OCI-LY7 (cell line): ENCODE measurements at regions not wholly inside any gene's neighbourhood (a gene's known extent, or its start where the extent isn't known, plus 50 kb on each side); places are given as distances from the start of the nearest gene placed in this dataset.

Experiments
- BruUV-seq: library from RNA; stranded (reverse); fragments of 400-500 nt; replicated peaks from 2 replicates; lab custom pipeline; 2021; lab: Mats Ljungman, UMichigan
- CTCF ChIA-PET: fragments of 300-600 bp; sonication (Branson Sonifier 250); formaldehyde crosslinking; loops from one replicate; lab custom pipeline; 2022; ENCODE audit warnings: antibody characterized with exemption; ENCODE audit not compliant: unreplicated experiment; lab: Charles Lee
- POLR2A ChIA-PET: fragments of 300-600 bp; sonication (Branson Sonifier 250); formaldehyde crosslinking; loops from one replicate; lab custom pipeline; 2022; ENCODE audit warnings: antibody characterized with exemption; lab: Charles Lee
- DNase-seq: peaks from one replicate; pipeline ENCODE4 v3.0.0-alpha.2; 2015; ENCODE audit warnings: low spot score
- H2AFZ ChIP-seq: fragments of 200-600 bp; sonication (generic), shearing (Covaris generic); 2 replicates; pipeline ENCODE4 v1.6.1; 2014; ENCODE audit warnings: mild to moderate bottlenecking, antibody characterized with exemption, low read length, moderate library complexity
- H3K27ac ChIP-seq: fragments of 200-600 bp; sonication (generic); 2 replicates; pipeline ENCODE4 v1.5.1; 2014; ENCODE audit warnings: mixed run types, low read depth, mild to moderate bottlenecking, moderate library complexity, low read length, inconsistent platforms; ENCODE audit not compliant: poor library complexity, severe bottlenecking
- H3K36me3 ChIP-seq: fragments of 200-600 bp; sonication (generic); 2 replicates; pipeline ENCODE4 v1.6.1; 2014; ENCODE audit warnings: mild to moderate bottlenecking, antibody characterized with exemption, low read length, moderate library complexity, mixed read lengths; ENCODE audit not compliant: insufficient read depth
- H3K4me1 ChIP-seq: fragments of 200-600 bp; sonication (generic); 2 replicates; pipeline ENCODE4 v1.5.1; 2014; ENCODE audit warnings: mild to moderate bottlenecking, low read length; ENCODE audit not compliant: insufficient read depth, poor library complexity, severe bottlenecking
- H3K4me2 ChIP-seq: fragments of 200-600 bp; sonication (generic); 2 replicates; pipeline ENCODE4 v1.6.1; 2014; ENCODE audit warnings: mild to moderate bottlenecking, low read length
- H3K4me3 ChIP-seq: fragments of 200-600 bp; sonication (generic); 2 replicates; pipeline ENCODE4 v1.5.1; 2014; ENCODE audit warnings: mild to moderate bottlenecking, low read depth, low read length; ENCODE audit not compliant: poor library complexity, severe bottlenecking
- H3K79me2 ChIP-seq: fragments of 200-600 bp; sonication (generic); 2 replicates; pipeline ENCODE4 v1.6.1; 2016; ENCODE audit warnings: low read depth, mild to moderate bottlenecking, low read length, moderate library complexity, mixed read lengths; ENCODE audit not compliant: insufficient read depth
- H3K9me2 ChIP-seq: fragments of 200-600 bp; sonication (generic); 2 replicates; pipeline ENCODE4 v1.6.1; 2016; ENCODE audit warnings: mild to moderate bottlenecking, low read length, mixed read lengths; ENCODE audit not compliant: insufficient read depth
- H3K9me3 ChIP-seq: fragments of 200-600 bp; sonication (generic); 2 replicates; pipeline ENCODE4 v1.6.1; 2014; ENCODE audit warnings: mild to moderate bottlenecking, mixed run types, low read length, mixed read lengths
- H4K20me1 ChIP-seq: fragments of 200-600 bp; sonication (generic); 2 replicates; pipeline ENCODE4 v1.6.1; 2014; ENCODE audit warnings: mild to moderate bottlenecking, antibody characterized with exemption, low read length, moderate library complexity, mixed read lengths; ENCODE audit not compliant: insufficient read depth
- CTCF ChIP-seq: fragments of 200-600 bp; sonication (generic); conservative IDR thresholded peaks from 2 replicates; pipeline ENCODE4 v1.5.1; 2014; ENCODE audit warnings: mild to moderate bottlenecking, antibody characterized with exemption, low read length, moderate library complexity, mixed read lengths
- EZH2phosphoT487 ChIP-seq: fragments of 200-600 bp; sonication (generic); IDR thresholded peaks from 2 replicates; pipeline ENCODE4 v1.6.1; 2018; ENCODE audit warnings: low read depth, borderline replicate concordance, mild to moderate bottlenecking, mixed run types, antibody characterized with exemption, low read length, moderate library complexity, mixed read lengths
- intact Hi-C: fragments of 100-400 bp; cut with micrococcal nuclease; formaldehyde crosslinking; loops from one replicate; pipeline ENCODE4 v1.10.0; 2022; ENCODE audit not compliant: unreplicated experiment

GRCh38 chr13:93055233-93055632 is 171.4 kb upstream of the GPC6 start:
- BruUV-seq = no TSS peak
- ChIA-PET CTCF (no interaction called here), POLR2A (no interaction called here)
- H3K27ac ChIP-seq = no peak overlapping the region
- TF ChIP-seq EZH2phosphoT487 = no peak
- TF ChIP-seq CTCF = no peak
- H3K79me2 ChIP-seq = no peaks in the 10 kb centered on the region
- H3K4me2 ChIP-seq = no peak overlapping the region
- no peaks in the 10 kb centered on the region for H3K36me3 ChIP-seq
- intact Hi-C loops = no loop called here
- no peak overlapping the region for H3K4me3 ChIP-seq
- no peaks in the 10 kb centered on the region for H4K20me1 ChIP-seq
- DNase-seq = no peak
- no peaks in the 10 kb centered on the region for H3K9me2 ChIP-seq
- H2AFZ ChIP-seq = no peak overlapping the region
- H3K4me1 ChIP-seq = no peaks in the 10 kb centered on the region
- H3K9me3 ChIP-seq = no peaks in the 10 kb centered on the region

GRCh38 chr13:93058301-93058700 is 168.3 kb upstream of the GPC6 start:
- H3K27ac ChIP-seq = no peak overlapping the region
- no peaks in the 10 kb centered on the region for H3K9me3 ChIP-seq
- H4K20me1 ChIP-seq = no peaks in the 10 kb centered on the region
- H3K4me3 ChIP-seq = no peak overlapping the region
- H2AFZ ChIP-seq = no peak overlapping the region
- no peaks in the 10 kb centered on the region for H3K4me1 ChIP-seq
- no peak overlapping the region for H3K4me2 ChIP-seq
- CTCF ChIA-PET = no interaction called here
- H3K36me3 ChIP-seq = no peaks in the 10 kb centered on the region
- no peaks in the 10 kb centered on the region for H3K9me2 ChIP-seq
- TF ChIP-seq EZH2phosphoT487 = no peak
- TF ChIP-seq CTCF = no peak
- H3K79me2 ChIP-seq = no peaks in the 10 kb centered on the region
- intact Hi-C loops = no loop called here
- BruUV-seq = no TSS peak
- POLR2A ChIA-PET = no interaction called here
- no peak for DNase-seq

GRCh38 chr13:93060144-93060543 is 166.5 kb upstream of the GPC6 start:
- intact Hi-C loops = no loop called here
- no peak overlapping the region for H3K27ac ChIP-seq
- no TSS peak for BruUV-seq

More at GRCh38 chr13:93060144-93060543, 166.5 kb upstream of the GPC6 start:
- no peaks in the 10 kb centered on the region for H3K4me1 ChIP-seq
- H3K9me3 ChIP-seq = no peaks in the 10 kb centered on the region
- no peak for DNase-seq
- H3K36me3 ChIP-seq = no peaks in the 10 kb centered on the region
- no peaks in the 10 kb centered on the region for H3K79me2 ChIP-seq
- ChIA-PET POLR2A (no interaction called here), CTCF (no interaction called here)
- TF ChIP-seq EZH2phosphoT487 = no peak
- TF ChIP-seq CTCF = no peak
- no peak overlapping the region for H3K4me2 ChIP-seq
- no peak overlapping the region for H3K4me3 ChIP-seq
- H4K20me1 ChIP-seq = no peaks in the 10 kb centered on the region
- H3K9me2 ChIP-seq = no peaks in the 10 kb centered on the region
- no peak overlapping the region for H2AFZ ChIP-seq
